Adrenal gland (tissue), 9 donors: ENCODE measurements at regions not wholly inside any gene's neighbourhood (a gene's known extent, or its start where the extent isn't known, plus 50 kb on each side); places are given as distances from the start of the nearest gene placed in this dataset.

ENCODE experiments used
- DNase-seq, 7 donors: peaks; one replicate each; pipeline ENCODE4 v3.0.0-alpha.2; 2019 to 2020
- H3K27ac ChIP-seq, 5 donors: fragments of 200-600 bp; sonication (generic) in 4 of 5; 1 replicate in 3 of 5; 2 replicates in 2 of 5; pipeline versions ENCODE4 v1.5.1 to v1.8.0; 2016 to 2020; ENCODE audit warnings: mild to moderate bottlenecking in 1 of 5
- H3K27me3 ChIP-seq: fragments of 200-600 bp; 2 replicates; pipeline ENCODE4 v1.8.0; 2021
- H3K36me3 ChIP-seq, 2 donors: fragments of 200-600 bp; replicated peaks in 1 of 2; 1 replicate in 1 of 2; 2 replicates in 1 of 2; pipeline versions ENCODE4 v1.5.1 to v1.8.0; 2018 to 2022
- H3K4me1 ChIP-seq, 2 donors: fragments of 200-600 bp; replicated peaks in 1 of 2; 1 replicate in 1 of 2; 2 replicates in 1 of 2; pipeline versions ENCODE4 v1.5.1 to v1.8.0; 2018 to 2021
- H3K4me3 ChIP-seq, 4 donors: fragments of 200-600 bp; sonication (generic) in 3 of 4; one replicate each; pipeline ENCODE4 v1.5.1; 2016 to 2018
- H3K9me3 ChIP-seq, 3 donors: fragments of 200-600 bp; sonication (generic) in 1 of 3; replicated peaks in 1 of 3; 1 replicate in 2 of 3; 2 replicates in 1 of 3; pipeline versions ENCODE4 v1.5.1 to v1.8.0; 2016 to 2021
- POLR2A ChIP-seq, 2 donors: fragments of 450-650 bp; IDR thresholded peaks; one replicate each; pipeline ENCODE4 v1.6.1; 2017; ENCODE audit warnings: antibody characterized with exemption in 2 of 2, mild to moderate bottlenecking in 2 of 2, moderate library complexity in 1 of 2
- WGBS, 4 donors: extraction: QIAGEN DNeasy Blood & Tissue Kit in 2 of 4; methylation state at CpG; one replicate each; pipeline versions ENCODE4 v1.1.5 to v1.1.7; 2013 to 2017; 5-methylcytosine and 5-hydroxymethylcytosine counted together
- intact Hi-C, 2 donors: fragments of 100-400 bp; cut with DNase I; formaldehyde crosslinking; loops; one replicate each; pipeline versions ENCODE4 v1.14.1 to v1.15.0; 2022 to 2023
- TF ChIP-seq, protein P1 (sequence below), 6 experiments: fragments of 450-650 bp in 4 of 6; fragments of 200-600 bp in 2 of 6; sonication (generic) in 1 of 6; IDR thresholded peaks; 1 replicate in 5 of 6; 2 replicates in 1 of 6; pipeline versions ENCODE4 v1.5.1 to v1.8.0; 2016 to 2021; ENCODE audit warnings: antibody characterized with exemption in 6 of 6, mild to moderate bottlenecking in 2 of 6, moderate library complexity in 1 of 6
- donor health status: healthy with polysubstance abuse.
- donor health status: Bipolar disorder and iron deficiency.
- donor health status: DM: yes; HTN: yes; CAD: no.
- donor health status: DM: no; HTN: no; CAD: no.
- donor health status: DM: no; HTN: no; CAD: no.

GRCh38 chr2:129913695-129914495, 65.6 kb upstream of the RAB6C start:
- H3K36me3 ChIP-seq = no peaks in the 10 kb centered on the region
- TF ChIP-seq, protein P1, sequence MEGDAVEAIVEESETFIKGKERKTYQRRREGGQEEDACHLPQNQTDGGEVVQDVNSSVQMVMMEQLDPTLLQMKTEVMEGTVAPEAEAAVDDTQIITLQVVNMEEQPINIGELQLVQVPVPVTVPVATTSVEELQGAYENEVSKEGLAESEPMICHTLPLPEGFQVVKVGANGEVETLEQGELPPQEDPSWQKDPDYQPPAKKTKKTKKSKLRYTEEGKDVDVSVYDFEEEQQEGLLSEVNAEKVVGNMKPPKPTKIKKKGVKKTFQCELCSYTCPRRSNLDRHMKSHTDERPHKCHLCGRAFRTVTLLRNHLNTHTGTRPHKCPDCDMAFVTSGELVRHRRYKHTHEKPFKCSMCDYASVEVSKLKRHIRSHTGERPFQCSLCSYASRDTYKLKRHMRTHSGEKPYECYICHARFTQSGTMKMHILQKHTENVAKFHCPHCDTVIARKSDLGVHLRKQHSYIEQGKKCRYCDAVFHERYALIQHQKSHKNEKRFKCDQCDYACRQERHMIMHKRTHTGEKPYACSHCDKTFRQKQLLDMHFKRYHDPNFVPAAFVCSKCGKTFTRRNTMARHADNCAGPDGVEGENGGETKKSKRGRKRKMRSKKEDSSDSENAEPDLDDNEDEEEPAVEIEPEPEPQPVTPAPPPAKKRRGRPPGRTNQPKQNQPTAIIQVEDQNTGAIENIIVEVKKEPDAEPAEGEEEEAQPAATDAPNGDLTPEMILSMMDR (IDR thresholded peaks at IDR 0.05) = no peak
- TF ChIP-seq POLR2A (IDR thresholded peaks at IDR 0.05) = no peak
- H3K27ac ChIP-seq = no peak overlapping the region
- no peaks in the 10 kb centered on the region for H3K27me3 ChIP-seq
- no peaks in the 10 kb centered on the region for H3K4me1 ChIP-seq
- H3K4me3 ChIP-seq = no peak overlapping the region
- intact Hi-C loops = no loop called here
- WGBS, 4 donors = 68 to 83% (median 80%) methylated on average over 7 to 11 of the region's 11 CpGs
- peak in 2 of 7 donors; percentile 8 to 21 for DNase-seq
- no peaks in the 10 kb centered on the region for H3K9me3 ChIP-seq

- DNase-seq = peak in 2 of 7 donors; percentile 8 to 20
- H3K9me3 ChIP-seq = peaks cover 0 to 4% (median 0%) of the 10 kb centered on the region in 3 donors
- no peak overlapping the region for H3K4me3 ChIP-seq
- no peaks in the 10 kb centered on the region for H3K36me3 ChIP-seq
- no peaks in the 10 kb centered on the region for H3K27me3 ChIP-seq
- no peak for TF ChIP-seq POLR2A (IDR thresholded peaks at IDR 0.05)
- TF ChIP-seq, protein P1 (IDR thresholded peaks at IDR 0.05) = no peak
- intact Hi-C loops = no loop called here
- H3K27ac ChIP-seq = no peak overlapping the region
- 76 to 82% (median 79%) methylated on average over 7 to 11 of the region's 11 CpGs for WGBS, 4 donors
- H3K4me1 ChIP-seq = no peaks in the 10 kb centered on the region
Measured at GRCh38 chr2:129914538-129915302, 64.7 kb upstream of the RAB6C start.

DNA sequence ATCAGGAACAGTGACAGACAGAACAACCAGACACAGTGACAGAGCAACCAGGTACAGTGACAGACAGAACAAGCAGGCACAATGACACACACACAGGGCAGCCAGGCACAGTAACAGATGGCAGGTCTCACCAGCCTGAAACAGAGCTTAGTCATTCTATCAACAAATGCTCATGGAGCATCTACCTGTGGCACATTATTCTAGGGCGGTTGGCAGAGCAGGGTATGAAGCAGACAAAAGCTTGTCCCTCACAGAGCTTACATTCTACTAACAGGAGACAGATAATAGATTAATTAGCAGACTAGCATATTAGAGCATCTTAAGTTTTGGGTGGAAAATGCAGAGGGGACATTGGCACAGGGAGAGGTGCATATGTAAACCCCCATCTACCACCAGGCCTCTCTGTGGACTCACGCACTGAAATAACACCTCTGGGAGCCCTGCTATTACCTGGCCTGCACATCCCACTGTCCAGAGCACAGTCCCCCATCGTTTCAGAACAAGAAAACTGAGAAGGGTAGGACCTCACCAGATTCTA, 64.1 kb upstream of the RAB6C start:
- no peak overlapping the region for H3K27ac ChIP-seq
- H3K4me3 ChIP-seq = no peak overlapping the region
- 69 to 81% (median 75%) methylated on average over 3 of the region's 3 CpGs for WGBS, 4 donors
- TF ChIP-seq, protein P1 (IDR thresholded peaks at IDR 0.05) = no peak
- no peak for TF ChIP-seq POLR2A (IDR thresholded peaks at IDR 0.05)
- H3K9me3 ChIP-seq = peaks cover 0 to 11% (median 0%) of the 10 kb centered on the region in 3 donors
- no peaks in the 10 kb centered on the region for H3K4me1 ChIP-seq
- H3K27me3 ChIP-seq = no peaks in the 10 kb centered on the region
- H3K36me3 ChIP-seq = no peaks in the 10 kb centered on the region
- DNase-seq = peak in 2 of 7 donors; percentile 7 to 40
- intact Hi-C loops = no loop called here

GRCh38 chr2:129918604-129919003, 60.9 kb upstream of the RAB6C start:
- peaks cover 13% of the 10 kb centered on the region for H3K27me3 ChIP-seq
- no peak overlapping the region for H3K27ac ChIP-seq
- H3K4me1 ChIP-seq = peaks cover 0 to 5% of the 10 kb centered on the region in 2 donors
- DNase-seq = no peak
- H3K4me3 ChIP-seq = no peak overlapping the region
- intact Hi-C loops = no loop called here
- TF ChIP-seq, protein P1 (IDR thresholded peaks at IDR 0.05) = no peak
- no peak for TF ChIP-seq POLR2A (IDR thresholded peaks at IDR 0.05)
- H3K36me3 ChIP-seq = no peaks in the 10 kb centered on the region
- 79 to 89% (median 84%) methylated on average over 1 of the region's 1 CpG for WGBS, 4 donors
- H3K9me3 ChIP-seq = peaks cover 0 to 11% (median 0%) of the 10 kb centered on the region in 3 donors
